Psoas muscle (tissue), 7 donors: ENCODE measurements at regions not wholly inside any gene's neighbourhood (a gene's known extent, or its start where the extent isn't known, plus 50 kb on each side); places are given as distances from the start of the nearest gene placed in this dataset.
"Not testable (repeated sequence)": the region's sequence is repeated elsewhere in the genome, so short reads cannot be mapped to it uniquely, and the experiment has no call there.

Experiments
- ATAC-seq, 4 donors: fragments of 200-7000 bp; cut with Tn5 transposase; one replicate each; pipeline ENCODE4 v1.9.1; 2020; ENCODE audit warnings: moderate library complexity in 3 of 4, mild to moderate bottlenecking in 2 of 4
- DNase-seq, 2 donors: peaks; one replicate each; pipeline ENCODE4 v3.0.0-alpha.2; 2020
- H3K27ac ChIP-seq: fragments of 200-600 bp; one replicate; pipeline ENCODE4 v1.8.0; 2022
- H3K27me3 ChIP-seq, 3 donors: fragments of 200-600 bp in 1 of 3; one replicate each; pipeline versions ENCODE4 v1.6.1 to v1.8.0; 2013 to 2022; ENCODE audit warnings: low read length in 2 of 3, mild to moderate bottlenecking in 2 of 3, moderate library complexity in 1 of 3; ENCODE audit not compliant: insufficient read depth in 3 of 3
- H3K36me3 ChIP-seq, 2 donors: fragments of 200-600 bp in 1 of 2; one replicate each; pipeline versions ENCODE4 v1.6.1 to v1.8.0; 2013 to 2022; ENCODE audit warnings: low read depth in 1 of 2, mild to moderate bottlenecking in 1 of 2, moderate library complexity in 1 of 2; ENCODE audit not compliant: insufficient read depth in 1 of 2
- H3K4me1 ChIP-seq: fragments of 200-600 bp; one replicate; pipeline ENCODE4 v1.8.0; 2022
- H3K4me3 ChIP-seq: fragments of 200-600 bp; one replicate; pipeline ENCODE4 v1.8.0; 2022; ENCODE audit warnings: mild to moderate bottlenecking
- H3K9me3 ChIP-seq: fragments of 200-600 bp; one replicate; pipeline ENCODE4 v1.8.0; 2022
- CTCF ChIP-seq: fragments of 200-600 bp; IDR thresholded peaks from one replicate; pipeline ENCODE4 v1.8.0; 2022; ENCODE audit warnings: antibody characterized with exemption
- WGBS, 3 donors: extraction: QIAGEN DNeasy Blood & Tissue Kit; methylation state at CpG; one replicate each; pipeline versions ENCODE4 v1.1.6 to v1.1.7; 2013; 5-methylcytosine and 5-hydroxymethylcytosine counted together
- intact Hi-C, 2 donors: fragments of 100-400 bp; cut with DNase I; formaldehyde crosslinking; loops; one replicate each; pipeline versions ENCODE4 v1.11.0 to v1.14.2; 2022
- donor health status: healthy with polysubstance abuse.
- donor health status: DM: no; HTN: no; CAD: no; lungs with moderate emphysema.
- donor health status: Bipolar disorder and iron deficiency.
- donor health status: healthy.
- donor health status: DM: yes; HTN: yes; CAD: no.
- donor health status: DM: no; HTN: no; CAD: no.
- donor health status: DM: yes; HTN: yes; CAD: no.

DNA sequence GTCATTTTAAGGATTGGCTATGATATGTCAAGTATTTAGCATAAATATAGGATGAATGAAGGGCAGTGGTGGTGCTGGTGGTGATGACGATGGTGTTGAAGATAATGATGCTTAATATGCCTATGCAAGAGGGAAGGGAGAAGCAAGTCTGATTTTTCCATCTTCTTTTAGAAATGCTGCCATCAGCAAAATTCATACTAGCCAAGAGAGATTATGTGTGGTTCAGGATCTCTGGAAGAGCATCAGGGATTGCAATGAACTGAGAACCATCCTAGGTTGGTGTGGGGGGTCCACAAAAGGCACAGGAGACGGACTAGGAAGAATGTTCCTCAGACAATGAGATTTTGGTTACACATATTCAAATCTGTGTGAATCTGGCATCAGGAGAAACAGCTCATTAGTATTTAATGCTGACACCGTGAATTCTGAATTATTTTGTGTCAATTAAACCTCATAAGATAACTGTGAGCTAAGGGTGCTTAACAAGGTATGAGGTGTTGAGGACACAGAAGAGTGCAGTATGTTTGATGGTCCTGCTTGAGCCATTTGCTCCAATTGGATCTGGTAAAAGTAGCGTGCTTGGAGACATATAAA, 1120.8 kb upstream of the GOT2 start:
- Histone ChIP-seq H3K9me3 (no peaks in the 10 kb centered on the region), H3K27me3 (no peaks in the 10 kb centered on the region), H3K27ac (no peak overlapping the region), H3K4me3 (no peak overlapping the region), H3K36me3 (no peaks in the 10 kb centered on the region), H3K4me1 (no peaks in the 10 kb centered on the region)
- intact Hi-C loops = no loop called here
- ATAC-seq (no peak), DNase-seq (no peak)
- TF ChIP-seq CTCF = no peak
- 63 to 77% (median 72%) methylated on average over 4 of the region's 4 CpGs for WGBS, 3 donors

DNA sequence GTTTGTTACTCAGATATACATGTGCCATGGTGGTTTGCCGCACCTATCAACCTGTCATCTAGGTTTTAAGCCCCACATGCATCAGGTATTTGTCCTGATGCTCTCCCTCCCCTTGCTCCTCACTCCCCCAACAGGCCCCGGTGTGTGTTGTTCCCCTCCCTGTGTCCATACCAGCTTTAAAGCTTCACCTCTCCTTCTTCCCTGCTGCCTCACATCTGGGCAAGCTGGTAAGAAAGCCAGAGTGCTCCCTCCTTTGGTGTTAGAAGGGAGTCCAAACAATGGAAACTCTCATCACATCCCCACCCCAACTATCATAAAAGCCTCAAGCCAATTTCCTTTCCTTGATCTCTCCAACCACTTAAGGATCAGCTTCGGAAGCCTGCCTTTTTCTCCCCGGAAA, 1115.6 kb upstream of the GOT2 start:
- DNase-seq = no peak
- no peaks in the 10 kb centered on the region for H3K4me1 ChIP-seq
- 49 to 58% (median 54%) methylated on average over 4 of the region's 4 CpGs for WGBS, 3 donors
- no peak for ATAC-seq
- H3K27me3 ChIP-seq = no peaks in the 10 kb centered on the region
- no peak overlapping the region for H3K27ac ChIP-seq
- H3K36me3 ChIP-seq = no peaks in the 10 kb centered on the region
- TF ChIP-seq CTCF = no peak
- no peaks in the 10 kb centered on the region for H3K9me3 ChIP-seq
- intact Hi-C loops = no loop called here
- H3K4me3 ChIP-seq = no peak overlapping the region

- H3K36me3 ChIP-seq = no peaks in the 10 kb centered on the region
- no peaks in the 10 kb centered on the region for H3K4me1 ChIP-seq
- DNase-seq = no peak
- no peak overlapping the region for H3K27ac ChIP-seq
- no peaks in the 10 kb centered on the region for H3K9me3 ChIP-seq
- no peaks in the 10 kb centered on the region for H3K27me3 ChIP-seq
- no peak overlapping the region for H3K4me3 ChIP-seq
- no peak for TF ChIP-seq CTCF
- intact Hi-C loops = no loop called here
- no peak for ATAC-seq
Measured at GRCh38 chr16:59848296-59848695, 1114.2 kb upstream of the GOT2 start.

DNA sequence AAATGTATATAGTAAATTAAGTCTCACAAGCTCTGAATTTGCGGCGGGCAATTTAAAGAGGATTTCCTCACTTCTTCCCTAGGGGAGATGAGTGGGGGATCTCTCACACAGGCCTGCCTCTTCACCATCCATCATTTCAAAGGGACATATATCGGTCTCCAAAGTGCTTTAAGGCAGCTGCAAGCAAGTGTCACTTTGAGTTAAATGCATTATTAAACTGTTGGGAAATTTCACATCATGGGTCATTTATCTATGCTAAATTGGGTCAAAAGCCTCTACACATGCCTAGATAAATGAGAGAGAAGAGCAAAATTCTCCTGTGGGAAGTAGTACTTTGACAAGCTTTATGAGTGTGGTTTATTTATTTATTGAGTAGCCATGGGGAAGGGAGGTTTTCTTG, 1106.1 kb upstream of the GOT2 start:
- Histone ChIP-seq H3K9me3 (no peaks in the 10 kb centered on the region), H3K27ac (no peak overlapping the region), H3K27me3 (no peaks in the 10 kb centered on the region), H3K36me3 (no peaks in the 10 kb centered on the region), H3K4me3 (no peak overlapping the region), H3K4me1 (no peaks in the 10 kb centered on the region)
- no peak for TF ChIP-seq CTCF
- ATAC-seq (no peak), DNase-seq (no peak)
- intact Hi-C loops = no loop called here
- WGBS, 3 donors = 54 to 66% (median 58%) methylated on average over 3 of the region's 3 CpGs

DNA sequence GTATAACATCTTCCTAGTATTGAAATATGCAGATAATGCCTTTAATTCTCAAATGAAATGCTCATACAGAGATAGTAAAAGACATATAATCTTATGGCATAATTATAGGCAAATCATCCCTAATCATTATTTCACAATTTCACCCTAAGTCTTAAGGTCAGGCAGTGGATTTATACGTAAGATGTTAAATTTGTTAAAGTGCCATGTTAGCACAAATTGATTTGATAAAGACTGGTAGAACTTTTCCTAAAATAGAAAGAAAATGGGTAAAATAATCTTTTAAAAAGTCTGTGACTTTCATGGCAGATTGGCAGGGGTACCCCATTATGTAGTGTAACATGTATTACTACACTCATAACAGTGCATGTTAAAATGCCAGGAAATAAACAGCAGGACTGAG, 1092.7 kb upstream of the GOT2 start:
- Histone ChIP-seq H3K36me3 (no peaks in the 10 kb centered on the region), H3K4me3 (no peak overlapping the region), H3K27me3 (no peaks in the 10 kb centered on the region), H3K9me3 (no peaks in the 10 kb centered on the region), H3K27ac (no peak overlapping the region), H3K4me1 (no peaks in the 10 kb centered on the region)
- WGBS, 3 donors = 34 to 79% (median 44%) methylated on average over 1 of the region's 1 CpG
- intact Hi-C loops = loop anchor here in 1 of 2 donors (10.0 kb wide), 1 partner anchor 62 kb away; no protein-coding TSS in a partner anchor
- TF ChIP-seq CTCF = no peak
- ATAC-seq (no peak), DNase-seq (no peak)

DNA sequence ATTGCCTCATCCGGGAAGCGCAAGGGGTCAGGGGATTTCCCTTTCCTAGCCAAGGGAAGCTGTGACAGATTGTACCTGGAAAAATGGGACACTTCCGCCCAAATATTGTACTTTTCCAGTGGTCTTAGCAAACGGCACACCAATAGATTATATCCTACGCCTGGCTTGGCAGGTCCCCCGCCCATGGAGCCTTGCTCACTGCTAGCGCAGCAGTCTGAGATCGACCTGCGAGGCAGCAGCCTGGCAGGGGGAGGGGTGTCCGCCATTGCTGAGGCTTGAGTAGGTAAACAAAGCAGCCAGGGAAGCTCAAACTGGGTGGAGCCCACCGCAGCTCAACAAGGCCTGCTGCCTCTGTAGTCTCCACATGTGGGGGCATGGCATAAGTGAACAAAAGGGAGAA, 1075.4 kb upstream of the GOT2 start:
- H3K36me3 ChIP-seq, H3K27me3 ChIP-seq, ATAC-seq, H3K27ac ChIP-seq, H3K9me3 ChIP-seq, H3K4me3 ChIP-seq, H3K4me1 ChIP-seq, intact Hi-C loops, DNase-seq: not testable (repeated sequence)
- 87 to 90% (median 87%) methylated on average over 11 of the region's 11 CpGs for WGBS, 3 donors
